Heart right ventricle (tissue), 16 donors: ENCODE measurements at regions not wholly inside any gene's neighbourhood (a gene's known extent, or its start where the extent isn't known, plus 50 kb on each side); places are given as distances from the start of the nearest gene placed in this dataset.

Experiments
- ATAC-seq, 8 donors: fragments of 200-7000 bp; cut with Tn5 transposase; one replicate each; pipeline ENCODE4 v1.9.1; 2020; ENCODE audit warnings: mild to moderate bottlenecking in 8 of 8, moderate library complexity in 8 of 8, moderate number of reproducible peaks in 1 of 8
- DNase-seq, 2 donors: peaks; one replicate each; pipeline ENCODE4 v3.0.0-alpha.2; 2020
- H3K27ac ChIP-seq, 10 donors: fragments of 200-600 bp; sonication (generic) in 2 of 10; one replicate each; pipeline versions ENCODE4 v1.5.0 to v1.8.0; 2020 to 2022; ENCODE audit warnings: mild to moderate bottlenecking in 3 of 10
- H3K27me3 ChIP-seq, 7 donors: fragments of 200-600 bp; one replicate each; pipeline ENCODE4 v1.8.0; 2021 to 2022; ENCODE audit warnings: mild to moderate bottlenecking in 2 of 7
- H3K36me3 ChIP-seq, 9 donors: fragments of 200-600 bp; sonication (generic) in 1 of 9; one replicate each; pipeline versions ENCODE4 v1.5.0 to v1.8.0; 2020 to 2022; ENCODE audit warnings: mild to moderate bottlenecking in 2 of 9
- H3K4me1 ChIP-seq, 9 donors: fragments of 200-600 bp; sonication (generic) in 1 of 9; one replicate each; pipeline versions ENCODE4 v1.5.0 to v1.8.0; 2020 to 2022; ENCODE audit warnings: mild to moderate bottlenecking in 4 of 9
- H3K4me3 ChIP-seq, 10 donors: fragments of 200-600 bp; sonication (generic) in 2 of 10; one replicate each; pipeline versions ENCODE4 v1.5.0 to v1.8.0; 2020 to 2022; ENCODE audit warnings: mild to moderate bottlenecking in 7 of 10, moderate library complexity in 2 of 10
- H3K9me3 ChIP-seq, 11 donors: fragments of 200-600 bp in 10 of 11; sonication (generic) in 2 of 11; one replicate each; pipeline versions ENCODE4 v1.5.0 to v1.8.0; 2013 to 2022; ENCODE audit warnings: mild to moderate bottlenecking in 2 of 11, control low read depth in 1 of 11, moderate library complexity in 1 of 11
- WGBS, 2 donors: extraction: QIAGEN DNeasy Blood & Tissue Kit; methylation state at CpG; one replicate each; pipeline ENCODE4 v1.1.7; 2013; ENCODE audit warnings: inconsistent platforms in 1 of 2; 5-methylcytosine and 5-hydroxymethylcytosine counted together
- intact Hi-C, 10 donors: fragments of 100-400 bp; cut with DNase I; formaldehyde crosslinking; loops; one replicate each; pipeline versions ENCODE4 v1.11.1 to v1.14.2; 2022
- TF ChIP-seq, protein P1 (sequence below), 9 donors: fragments of 200-600 bp; sonication (generic) in 2 of 9; IDR thresholded peaks; one replicate each; pipeline versions ENCODE4 v1.5.0 to v1.8.0; 2021 to 2022; ENCODE audit warnings: antibody characterized with exemption in 9 of 9, mild to moderate bottlenecking in 5 of 9, moderate library complexity in 1 of 9
- donor health status: Arrhythmogenic right ventricular cardiomyopathy.
- donor health status: ischemic (EF 13 %, LVEDD 7.1; RV severe dilation, severe dysfunction).
- donor health status: healthy with polysubstance abuse.
- donor health status: DM: no; HTN: yes; CAD: no.
- donor health status: DM: no; HTN: no; CAD: no.
- donor health status: ischemic (EF 25% LVEDD 6.9; RV normal size, moderate dysfunction).
- donor health status: ischemic (EF 25% LVEDD 5.7; RV mildly dilated, moderate dysfunction).
- donor health status: healthy.
- donor health status: DM: yes; HTN: yes; CAD: no.
- donor health status: Ischemic cardiomyopathy.
- donor health status: ischemic (EF 35%, LVEDD 5.7; RV mildly dilated, moderate dysfunction).
- donor health status: nonischemic (EF 11% LVEDD 7.7; RV severe dilation, severe dysfunction).
- donor health status: DM: yes; HTN: yes; CAD: no.
- donor health status: PGD.
- donor health status: ischemic (EF 29% LVEDD 5.4; RV normal size, mild dysfunction).
- donor health status: nonischemic (EF 23%, LVEDD 6.1; RV moderate dilation, normal function).

GRCh38 chr14:98999901-99000300 is 272.1 kb downstream of the BCL11B start:
- ATAC-seq (no peak), DNase-seq (no peak)
- Histone ChIP-seq H3K27ac (no peak overlapping the region), H3K9me3 (no peaks in the 10 kb centered on the region), H3K4me1 (no peaks in the 10 kb centered on the region), H3K27me3 (peaks cover 0 to 9% (median 0%) of the 10 kb centered on the region in 7 donors), H3K36me3 (no peaks in the 10 kb centered on the region), H3K4me3 (no peak overlapping the region)
- intact Hi-C loops = no loop called here
- TF ChIP-seq, protein P1, sequence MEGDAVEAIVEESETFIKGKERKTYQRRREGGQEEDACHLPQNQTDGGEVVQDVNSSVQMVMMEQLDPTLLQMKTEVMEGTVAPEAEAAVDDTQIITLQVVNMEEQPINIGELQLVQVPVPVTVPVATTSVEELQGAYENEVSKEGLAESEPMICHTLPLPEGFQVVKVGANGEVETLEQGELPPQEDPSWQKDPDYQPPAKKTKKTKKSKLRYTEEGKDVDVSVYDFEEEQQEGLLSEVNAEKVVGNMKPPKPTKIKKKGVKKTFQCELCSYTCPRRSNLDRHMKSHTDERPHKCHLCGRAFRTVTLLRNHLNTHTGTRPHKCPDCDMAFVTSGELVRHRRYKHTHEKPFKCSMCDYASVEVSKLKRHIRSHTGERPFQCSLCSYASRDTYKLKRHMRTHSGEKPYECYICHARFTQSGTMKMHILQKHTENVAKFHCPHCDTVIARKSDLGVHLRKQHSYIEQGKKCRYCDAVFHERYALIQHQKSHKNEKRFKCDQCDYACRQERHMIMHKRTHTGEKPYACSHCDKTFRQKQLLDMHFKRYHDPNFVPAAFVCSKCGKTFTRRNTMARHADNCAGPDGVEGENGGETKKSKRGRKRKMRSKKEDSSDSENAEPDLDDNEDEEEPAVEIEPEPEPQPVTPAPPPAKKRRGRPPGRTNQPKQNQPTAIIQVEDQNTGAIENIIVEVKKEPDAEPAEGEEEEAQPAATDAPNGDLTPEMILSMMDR (IDR thresholded peaks at IDR 0.05) = no peak
- 80 to 81% methylated on average over 11 of the region's 11 CpGs for WGBS, 2 donors

DNA sequence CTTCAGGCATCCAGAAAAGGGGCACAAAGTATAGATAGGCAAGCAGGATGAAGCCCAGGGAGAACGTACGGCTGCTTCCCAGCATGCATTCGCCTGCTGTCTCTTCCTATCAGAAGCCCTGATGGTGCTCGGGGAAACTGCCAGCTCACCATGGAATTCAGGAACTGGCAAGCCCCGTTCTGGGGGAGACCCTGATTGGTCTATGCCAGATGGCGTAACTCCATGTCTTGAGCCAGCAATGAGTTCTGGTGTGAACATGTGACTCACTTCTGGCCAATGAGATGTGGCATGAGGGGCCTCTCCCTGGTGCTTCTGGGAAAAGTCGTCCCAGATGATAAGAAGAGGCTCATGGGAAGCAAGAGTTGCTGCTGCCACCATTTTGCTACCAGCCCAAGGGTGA is 270.8 kb downstream of the BCL11B start:
- whole genome bisulfite sequencing, 2 donors = 54 to 68% methylated on average over 7 of the region's 7 CpGs
- TF ChIP-seq, protein P1 (IDR thresholded peaks at IDR 0.05) = no peak

DNA sequence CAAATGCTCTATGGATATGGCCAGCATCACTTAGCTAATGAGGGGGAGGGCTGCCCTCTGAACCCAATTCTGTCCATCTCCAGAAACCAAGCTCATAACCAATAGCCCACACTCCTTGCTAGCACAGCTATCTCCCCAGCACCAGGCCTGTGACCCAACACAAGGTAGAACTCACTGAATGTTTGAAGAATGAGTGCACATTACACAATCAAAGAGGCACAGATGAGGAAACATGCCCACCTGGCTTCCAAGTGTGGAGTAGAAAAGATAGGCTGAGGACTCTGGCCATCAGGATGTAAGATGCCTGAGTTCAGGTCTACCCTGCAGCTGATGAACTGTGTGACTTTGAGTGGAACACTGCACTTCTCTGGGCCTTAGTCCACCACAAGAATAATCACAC is 268.4 kb downstream of the BCL11B start:
- ATAC-seq (no peak), DNase-seq (no peak)
- Histone ChIP-seq H3K4me1 (no peaks in the 10 kb centered on the region), H3K27me3 (peaks cover 0 to 8% (median 7%) of the 10 kb centered on the region in 7 donors), H3K4me3 (no peak overlapping the region), H3K36me3 (no peaks in the 10 kb centered on the region), H3K9me3 (no peaks in the 10 kb centered on the region), H3K27ac (no peak overlapping the region)
- TF ChIP-seq, protein P1 (IDR thresholded peaks at IDR 0.05) = no peak
- intact Hi-C loops = no loop called here

More for the DNA sequence above, 270.8 kb downstream of the BCL11B start:
- Histone ChIP-seq H3K4me3 (no peak overlapping the region), H3K27me3 (peaks cover 0 to 8% (median 0%) of the 10 kb centered on the region in 7 donors), H3K36me3 (no peaks in the 10 kb centered on the region), H3K9me3 (no peaks in the 10 kb centered on the region), H3K27ac (no peak overlapping the region), H3K4me1 (no peaks in the 10 kb centered on the region)
- intact Hi-C loops = no loop called here
- ATAC-seq (no peak), DNase-seq (no peak)

DNA sequence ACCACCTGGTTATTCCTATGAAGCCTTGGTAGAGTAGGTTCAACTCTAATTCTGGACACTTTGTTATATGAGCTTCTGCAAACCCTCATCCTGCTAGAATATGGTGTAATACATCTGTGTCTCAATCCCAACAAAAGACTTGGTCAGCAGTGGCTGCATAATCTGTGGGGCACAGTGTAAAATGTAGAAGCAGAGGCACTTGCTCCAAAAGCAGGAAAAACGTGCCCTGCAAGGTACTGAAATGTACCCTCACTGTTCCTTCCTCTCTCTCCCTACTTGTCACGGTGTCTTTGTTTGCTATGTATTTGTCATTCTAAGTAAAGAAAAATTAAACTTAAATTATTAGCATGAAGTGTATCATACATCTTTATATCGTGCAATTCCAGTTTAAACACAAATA is 267.9 kb downstream of the BCL11B start:
- DNase-seq (no peak), ATAC-seq (no peak)
- no peak overlapping the region for H3K27ac ChIP-seq
- WGBS, 2 donors = 68 to 69% methylated on average over 3 of the region's 3 CpGs
- intact Hi-C loops = no loop called here
- peaks cover 0 to 12% (median 8%) of the 10 kb centered on the region in 7 donors for H3K27me3 ChIP-seq
- TF ChIP-seq, protein P1 (IDR thresholded peaks at IDR 0.05) = no peak
- no peaks in the 10 kb centered on the region for H3K9me3 ChIP-seq
- no peak overlapping the region for H3K4me3 ChIP-seq
- no peaks in the 10 kb centered on the region for H3K36me3 ChIP-seq
- no peaks in the 10 kb centered on the region for H3K4me1 ChIP-seq
